Endothelial cell of umbilical vein (primary cell): ENCODE measurements at regions not wholly inside any gene's neighbourhood (a gene's known extent, or its start where the extent isn't known, plus 50 kb on each side); places are given as distances from the start of the nearest gene placed in this dataset.

ENCODE experiments used
- BruUV-seq: library from RNA; stranded (reverse); fragments of 400-500 nt; replicated peaks from 2 replicates; lab custom pipeline; 2021; lab: Mats Ljungman, UMichigan
- CTCF ChIA-PET: fragments of 300-600, 350-600 bp; sonication (Branson Sonifier 250); formaldehyde crosslinking; loops from one replicate; lab custom pipeline; 2021; ENCODE audit warnings: antibody characterized with exemption, inconsistent platforms; lab: Charles Lee
- POLR2A ChIA-PET: fragments of 300-600, 350-600 bp; sonication (Branson Sonifier 250); formaldehyde crosslinking; loops from one replicate; lab custom pipeline; 2021; ENCODE audit warnings: antibody characterized with exemption, inconsistent platforms; lab: Charles Lee
- DNase-seq: peaks from one replicate; pipeline ENCODE4 v3.0.0-alpha.2; 2011; ENCODE audit warnings: low read depth, low spot score
- FAIRE-seq: peaks from 2 replicates; lab custom pipeline; 2011; peaks lifted over from hg19 to GRCh38; lab: Jason Lieb, UNC
- H2AFZ ChIP-seq: 2 replicates; pipeline ENCODE4 v1.6.0; 2012; ENCODE audit warnings: low read depth, low read length, control low read depth, inconsistent platforms
- H3K27ac ChIP-seq: 2 replicates; pipeline ENCODE4 v1.5.1; 2011; ENCODE audit warnings: low read depth, mild to moderate bottlenecking, control low read depth, low read length, moderate library complexity; ENCODE audit not compliant: insufficient read depth
- H3K27me3 ChIP-seq, 2 experiments: 2 replicates each; pipeline versions ENCODE4 v1.6.0 to v1.6.1; 2011; ENCODE audit warnings: low read length in 2 of 2, mixed read lengths in 1 of 2; ENCODE audit not compliant: control insufficient read depth in 2 of 2, insufficient read depth in 2 of 2
- H3K36me3 ChIP-seq, 2 experiments: 2 replicates in 1 of 2; 3 replicates in 1 of 2; pipeline ENCODE4 v1.5.1; 2011; ENCODE audit warnings: low read length in 2 of 2, mild to moderate bottlenecking in 1 of 2, moderate library complexity in 1 of 2; ENCODE audit not compliant: control insufficient read depth in 2 of 2, insufficient read depth in 2 of 2; ENCODE audit errors: extremely low read depth in 1 of 2
- H3K4me1 ChIP-seq: 3 replicates; pipeline ENCODE4 v1.5.1; 2011; ENCODE audit warnings: mild to moderate bottlenecking, low read length; ENCODE audit not compliant: control insufficient read depth, insufficient read depth; ENCODE audit errors: extremely low read depth
- H3K4me2 ChIP-seq: 2 replicates; pipeline ENCODE4 v1.6.1; 2011; ENCODE audit warnings: low read length, control low read depth, mixed read lengths; ENCODE audit not compliant: insufficient read depth
- H3K4me3 ChIP-seq, 3 experiments: fragments of 200-600 bp in 1 of 3; sonication (generic), shearing (Covaris generic) in 1 of 3; replicated peaks in 1 of 3; 2 replicates each; pipeline ENCODE4 v1.5.1; 2011 to 2016; ENCODE audit warnings: control low read depth in 3 of 3, low read length in 3 of 3, mild to moderate bottlenecking in 2 of 3, inconsistent platforms in 1 of 3, low read depth in 1 of 3, moderate library complexity in 1 of 3; ENCODE audit not compliant: insufficient read depth in 1 of 3
- H3K79me2 ChIP-seq: 2 replicates; pipeline ENCODE4 v1.6.0; 2012; ENCODE audit warnings: low read length, inconsistent platforms; ENCODE audit not compliant: control insufficient read depth, insufficient read depth
- H3K9ac ChIP-seq: replicated peaks from 2 replicates; pipeline ENCODE3; 2011; ENCODE audit warnings: low read length, control low read depth; ENCODE audit not compliant: insufficient read depth; ENCODE audit errors: extremely low read depth
- H3K9me1 ChIP-seq: replicated peaks from 3 replicates; pipeline ENCODE4 v1.6.0; 2011; ENCODE audit warnings: mild to moderate bottlenecking, low read length; ENCODE audit not compliant: control insufficient read depth, insufficient read depth; ENCODE audit errors: extremely low read depth
- H3K9me3 ChIP-seq: replicated peaks from 2 replicates; pipeline ENCODE4 v1.5.1; 2012; ENCODE audit warnings: low read length, inconsistent platforms; ENCODE audit not compliant: control insufficient read depth, insufficient read depth
- H4K20me1 ChIP-seq: replicated peaks from 2 replicates; pipeline ENCODE3; 2011; ENCODE audit warnings: mild to moderate bottlenecking, low read length; ENCODE audit not compliant: control insufficient read depth, insufficient read depth; ENCODE audit errors: extremely low read depth
- CTCF ChIP-seq, 2 donors: IDR thresholded peaks; 1 replicate in 1 of 2; 2 replicates in 1 of 2; pipeline ENCODE4 v1.5.1; 2011; ENCODE audit warnings: low read length in 2 of 2, mild to moderate bottlenecking in 2 of 2, moderate library complexity in 2 of 2, control low read depth in 1 of 2, inconsistent platforms in 1 of 2, low read depth in 1 of 2; ENCODE audit not compliant: insufficient read depth in 1 of 2; ENCODE audit errors: extremely low read depth in 1 of 2
- EZH2 ChIP-seq: IDR thresholded peaks from 2 replicates; pipeline ENCODE4 v1.6.1; 2012; ENCODE audit warnings: borderline replicate concordance, low read depth, mild to moderate bottlenecking, moderate library complexity, low read length, inconsistent platforms; ENCODE audit not compliant: severe bottlenecking
- FOS ChIP-seq: IDR thresholded peaks from 2 replicates; pipeline ENCODE4 v1.6.1; 2011; ENCODE audit warnings: mild to moderate bottlenecking, low read length, moderate library complexity, borderline replicate concordance; ENCODE audit not compliant: insufficient read depth
- GATA2 ChIP-seq: IDR thresholded peaks from 2 replicates; pipeline ENCODE4 v1.7.0; 2011; ENCODE audit warnings: low read depth, mild to moderate bottlenecking, moderate library complexity, mixed read lengths, low read length; ENCODE audit not compliant: insufficient read length, insufficient read depth
- JUN ChIP-seq: IDR thresholded peaks from 2 replicates; pipeline ENCODE4 v1.6.1; 2011; ENCODE audit warnings: borderline replicate concordance, low read depth; ENCODE audit not compliant: insufficient read length, insufficient read depth
- MAX ChIP-seq: IDR thresholded peaks from 2 replicates; pipeline ENCODE4 v1.6.1; 2011; ENCODE audit not compliant: insufficient read depth, insufficient read length
- MYC ChIP-seq: IDR thresholded peaks from one replicate; pipeline ENCODE4 v1.6.1; 2011; ENCODE audit warnings: mild to moderate bottlenecking, low read depth, low read length
- POLR2A ChIP-seq: IDR thresholded peaks from 2 replicates; pipeline ENCODE4 v1.6.1; 2012; ENCODE audit warnings: low read depth, mild to moderate bottlenecking, control low read depth, low read length
- POLR2AphosphoS5 ChIP-seq: IDR thresholded peaks from 2 replicates; pipeline ENCODE4 v1.6.1; 2012; ENCODE audit warnings: low read depth, mild to moderate bottlenecking, control low read depth, low read length, moderate library complexity; ENCODE audit not compliant: insufficient read depth
- dilution Hi-C: fragments of 300-500 bp; cut with MboI; formaldehyde crosslinking; loops from one replicate; pipeline ENCODE4 v1.15.0; 2019; ENCODE audit warnings: low sequenced_read_pairs; ENCODE audit not compliant: extremely low pct_ligation_motif_present
- intact Hi-C: fragments of 100-400 bp; cut with micrococcal nuclease; formaldehyde crosslinking; loops from one replicate; pipeline ENCODE4 v1.10.0; 2022

GRCh38 chr5:24162343-24162742, 482.4 kb downstream of the CDH10 start:
- TF ChIP-seq MYC (no peak), FOS (no peak), EZH2 (no peak), POLR2AphosphoS5 (no peak), POLR2A (no peak), GATA2 (no peak), CTCF (IDR thresholded peaks at IDR 0.05; ENCODE audit: extremely low read depth in 1 of 2, insufficient read depth in 1 of 2, low read depth in 1 of 2, low read length in 2 of 2) (no peak), MAX (no peak), JUN (no peak)
- POLR2A ChIA-PET = no interaction called here

More at GRCh38 chr5:24162343-24162742, 482.4 kb downstream of the CDH10 start:
- H3K9ac ChIP-seq = no peak overlapping the region
- no peaks in the 10 kb centered on the region for H3K36me3 ChIP-seq
- no peaks in the 10 kb centered on the region for H3K9me1 ChIP-seq
- H3K79me2 ChIP-seq = no peaks in the 10 kb centered on the region
- DNase-seq (no peak), FAIRE-seq (no peak)
- no TSS peak for BruUV-seq
- no peak overlapping the region for H3K4me2 ChIP-seq
- peaks cover 2% of the 10 kb centered on the region for H3K9me3 ChIP-seq
- intact Hi-C loops (no loop called here), dilution Hi-C loops (no loop called here)
- CTCF ChIA-PET = interaction anchor here (0.6 kb wide), 1 partner anchor 603 kb away, joined by 6 read pairs; no protein-coding TSS in a partner anchor
- no peaks in the 10 kb centered on the region for H3K4me1 ChIP-seq
- H3K4me3 ChIP-seq = no peak overlapping the region
- no peaks in the 10 kb centered on the region for H3K27me3 ChIP-seq
- no peak overlapping the region for H2AFZ ChIP-seq
- H4K20me1 ChIP-seq = no peaks in the 10 kb centered on the region
- H3K27ac ChIP-seq = no peak overlapping the region
